Stomach (tissue), 8 donors: ENCODE measurements at regions not wholly inside any gene's neighbourhood (a gene's known extent, or its start where the extent isn't known, plus 50 kb on each side); places are given as distances from the start of the nearest gene placed in this dataset.

ENCODE experiments used
- DNase-seq, 2 donors: peaks; one replicate each; pipeline versions ENCODE4 v3.0.0 to v3.0.0-alpha.2; 2013 to 2019
- H3K27ac ChIP-seq, 5 donors: fragments of 200-600 bp in 4 of 5; sonication (generic) in 4 of 5; one replicate each; pipeline ENCODE4 v1.5.1; 2013 to 2019; ENCODE audit warnings: mild to moderate bottlenecking in 1 of 5, moderate library complexity in 1 of 5
- H3K27me3 ChIP-seq, 3 donors: fragments of 200-600 bp; sonication (generic); one replicate each; pipeline ENCODE4 v1.5.1; 2017 to 2019; ENCODE audit warnings: mixed run types in 1 of 3
- H3K36me3 ChIP-seq, 4 donors: fragments of 200-600 bp; sonication (generic); 1 replicate in 3 of 4; 2 replicates in 1 of 4; pipeline ENCODE4 v1.5.1; 2016 to 2019
- H3K4me1 ChIP-seq, 4 donors: fragments of 200-600 bp; sonication (generic); one replicate each; pipeline ENCODE4 v1.5.1; 2016 to 2019
- H3K4me3 ChIP-seq, 4 donors: fragments of 200-600 bp; sonication (generic) in 3 of 4; one replicate each; pipeline ENCODE4 v1.5.1; 2016 to 2019; ENCODE audit warnings: mild to moderate bottlenecking in 1 of 4
- H3K9me3 ChIP-seq, 4 donors: fragments of 200-600 bp; sonication (generic); one replicate each; pipeline ENCODE4 v1.5.1; 2016 to 2019
- CTCF ChIP-seq, 7 experiments: fragments of 450-650 bp in 4 of 7; fragments of 200-600 bp in 3 of 7; sonication (generic) in 3 of 7; IDR thresholded peaks; one replicate each; pipeline ENCODE4 v1.5.1; 2016 to 2019; ENCODE audit warnings: antibody characterized with exemption in 7 of 7, control low read depth in 2 of 7, mild to moderate bottlenecking in 1 of 7
- EP300 ChIP-seq: sonication (generic); formaldehyde crosslinking; IDR thresholded peaks from one replicate; pipeline ENCODE4 v1.6.1; 2017; ENCODE audit warnings: antibody characterized with exemption
- POLR2A ChIP-seq, 4 donors: fragments of 450-650 bp; IDR thresholded peaks; one replicate each; pipeline ENCODE4 v1.6.1; 2016; ENCODE audit warnings: antibody characterized with exemption in 4 of 4, control low read depth in 2 of 4, mild to moderate bottlenecking in 1 of 4, moderate library complexity in 1 of 4
- POLR2AphosphoS5 ChIP-seq, 3 donors: sonication (generic); formaldehyde crosslinking; IDR thresholded peaks; one replicate each; pipeline ENCODE4 v1.6.1; 2016; ENCODE audit warnings: antibody characterized with exemption in 3 of 3
- WGBS, 5 donors: extraction: QIAGEN DNeasy Blood & Tissue Kit in 3 of 5; methylation state at CpG; one replicate each; pipeline versions ENCODE4 v1.1.5 to v1.1.7; 2013 to 2018; 5-methylcytosine and 5-hydroxymethylcytosine counted together
- intact Hi-C: fragments of 100-400 bp; cut with DNase I; formaldehyde crosslinking; loops from one replicate; pipeline ENCODE4 v1.15.1; 2023; ENCODE audit warnings: low total_unique reads
- donor health status: healthy with polysubstance abuse.
- donor health status: Bipolar disorder and iron deficiency.
- donor health status: healthy.

GRCh38 chr6:153392156-153392555, 261.1 kb upstream of the RGS17 start:
- Histone ChIP-seq H3K36me3 (no peaks in the 10 kb centered on the region), H3K4me1 (no peaks in the 10 kb centered on the region), H3K27ac (no peak overlapping the region), H3K27me3 (no peaks in the 10 kb centered on the region), H3K4me3 (no peak overlapping the region), H3K9me3 (peaks cover 0 to 12% (median 0%) of the 10 kb centered on the region in 4 donors)
- intact Hi-C loops = no loop called here
- DNase-seq = no peak
- no peak for TF ChIP-seq EP300
- 60 to 76% (median 73%) methylated on average over 4 of the region's 4 CpGs for WGBS, 5 donors

- TF ChIP-seq EP300 = no peak
- TF ChIP-seq CTCF (IDR thresholded peaks at IDR 0.05) = no peak
- TF ChIP-seq POLR2A (IDR thresholded peaks at IDR 0.05) = no peak
- no peak for TF ChIP-seq POLR2AphosphoS5 (IDR thresholded peaks at IDR 0.05)
- no peak overlapping the region for H3K27ac ChIP-seq
- no peaks in the 10 kb centered on the region for H3K4me1 ChIP-seq
- intact Hi-C loops = no loop called here
- 43 to 65% (median 62%) methylated on average over 1 of the region's 1 CpG for WGBS, 5 donors
- no peaks in the 10 kb centered on the region for H3K9me3 ChIP-seq
- H3K36me3 ChIP-seq = no peaks in the 10 kb centered on the region
- no peak for DNase-seq
- H3K27me3 ChIP-seq = no peaks in the 10 kb centered on the region
- H3K4me3 ChIP-seq = no peak overlapping the region
Observed at GRCh38 chr6:153373869-153374268, 242.8 kb upstream of the RGS17 start.

GRCh38 chr6:153368131-153368530, 237.0 kb upstream of the RGS17 start:
- TF ChIP-seq POLR2AphosphoS5 (IDR thresholded peaks at IDR 0.05) = no peak
- TF ChIP-seq CTCF (IDR thresholded peaks at IDR 0.05) = no peak
- no peak for TF ChIP-seq POLR2A (IDR thresholded peaks at IDR 0.05)
- no peak for TF ChIP-seq EP300
- WGBS, 5 donors = 74 to 94% (median 88%) methylated on average over 5 of the region's 5 CpGs
- Histone ChIP-seq H3K4me3 (no peak overlapping the region), H3K36me3 (no peaks in the 10 kb centered on the region), H3K27me3 (no peaks in the 10 kb centered on the region), H3K4me1 (no peaks in the 10 kb centered on the region), H3K27ac (no peak overlapping the region), H3K9me3 (peaks cover 0 to 4% (median 0%) of the 10 kb centered on the region in 4 donors)
- intact Hi-C loops = no loop called here
- DNase-seq = no peak

GRCh38 chr6:153367021-153367420, 235.9 kb upstream of the RGS17 start:
- peaks cover 0 to 4% (median 0%) of the 10 kb centered on the region in 4 donors for H3K9me3 ChIP-seq
- 79 to 85% (median 82%) methylated on average over 6 of the region's 6 CpGs for WGBS, 5 donors
- intact Hi-C loops = no loop called here
- no peaks in the 10 kb centered on the region for H3K4me1 ChIP-seq
- no peak for TF ChIP-seq CTCF (IDR thresholded peaks at IDR 0.05)
- TF ChIP-seq EP300 = no peak
- TF ChIP-seq POLR2A (IDR thresholded peaks at IDR 0.05) = no peak
- TF ChIP-seq POLR2AphosphoS5 (IDR thresholded peaks at IDR 0.05) = no peak
- H3K4me3 ChIP-seq = no peak overlapping the region
- no peaks in the 10 kb centered on the region for H3K36me3 ChIP-seq
- no peak for DNase-seq
- H3K27me3 ChIP-seq = no peaks in the 10 kb centered on the region
- H3K27ac ChIP-seq = no peak overlapping the region

GRCh38 chr6:153357391-153357790, 226.3 kb upstream of the RGS17 start:
- WGBS, 5 donors = 70 to 77% (median 76%) methylated on average over 6 of the region's 6 CpGs
- Histone ChIP-seq H3K4me1 (no peaks in the 10 kb centered on the region), H3K9me3 (peaks cover 0 to 8% (median 2%) of the 10 kb centered on the region in 4 donors), H3K4me3 (no peak overlapping the region), H3K27ac (no peak overlapping the region), H3K36me3 (no peaks in the 10 kb centered on the region), H3K27me3 (no peaks in the 10 kb centered on the region)
- intact Hi-C loops = no loop called here
- TF ChIP-seq POLR2AphosphoS5 (IDR thresholded peaks at IDR 0.05) (no peak), EP300 (no peak), CTCF (IDR thresholded peaks at IDR 0.05) (no peak), POLR2A (IDR thresholded peaks at IDR 0.05) (no peak)
- no peak for DNase-seq
